ENCODE measurements at regions not wholly inside any gene's neighbourhood (a gene's known extent, or its start where the extent isn't known, plus 50 kb on each side); places are given as distances from the start of the nearest gene placed in this dataset.

DNA sequence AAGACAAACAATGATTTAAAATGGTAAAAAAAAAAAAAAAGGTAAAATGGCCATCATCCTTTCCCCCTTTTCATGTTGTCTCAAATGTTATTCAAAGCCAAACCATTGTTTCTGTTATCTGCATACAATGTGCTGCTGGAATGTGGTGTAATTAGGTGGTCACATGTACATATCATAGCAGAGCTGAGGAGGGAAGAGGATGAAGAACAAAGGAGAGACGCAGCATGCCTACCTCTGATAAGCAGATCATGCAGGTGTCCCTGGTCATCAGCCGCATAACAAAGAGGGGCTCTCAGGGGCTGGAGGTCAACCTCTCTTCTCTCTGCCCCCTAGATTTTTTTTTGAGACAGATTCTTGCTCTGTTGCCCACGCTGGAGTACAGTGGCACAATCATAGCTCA lies 141.0 kb downstream of the CARTPT start:
- H3K9me3 ChIP-seq (ENCODE audit: control insufficient read depth in 4 of 4, low read length in 3 of 4), result peaks cover 0 to 20% (median 2%) of the 10 kb centered on the region in 4 donors
- no peaks in the 10 kb centered on the region for H3K4me1 ChIP-seq (ENCODE audit: control insufficient read depth in 4 of 4, insufficient read depth in 4 of 4, low read length in 3 of 4)
- 69% methylated on average over 3 of the region's 3 CpGs for WGBS
- no peak for DNase-seq (ENCODE audit: low spot score)
- H3K4me3 ChIP-seq (ENCODE audit: low read depth in 1 of 3, low read length in 3 of 3), result no peak overlapping the region
- H3K9ac ChIP-seq (ENCODE audit: low read depth in 1 of 2, low read length in 2 of 2), result no peak overlapping the region
- TF ChIP-seq FOXA2 (IDR thresholded peaks at IDR 0.05) (no peak), HNF4G (IDR thresholded peaks at IDR 0.05) (no peak), RXRA (IDR thresholded peaks at IDR 0.05) (no peak), SP1 (IDR thresholded peaks at IDR 0.05) (no peak)
- TF ChIP-seq, protein P1, sequence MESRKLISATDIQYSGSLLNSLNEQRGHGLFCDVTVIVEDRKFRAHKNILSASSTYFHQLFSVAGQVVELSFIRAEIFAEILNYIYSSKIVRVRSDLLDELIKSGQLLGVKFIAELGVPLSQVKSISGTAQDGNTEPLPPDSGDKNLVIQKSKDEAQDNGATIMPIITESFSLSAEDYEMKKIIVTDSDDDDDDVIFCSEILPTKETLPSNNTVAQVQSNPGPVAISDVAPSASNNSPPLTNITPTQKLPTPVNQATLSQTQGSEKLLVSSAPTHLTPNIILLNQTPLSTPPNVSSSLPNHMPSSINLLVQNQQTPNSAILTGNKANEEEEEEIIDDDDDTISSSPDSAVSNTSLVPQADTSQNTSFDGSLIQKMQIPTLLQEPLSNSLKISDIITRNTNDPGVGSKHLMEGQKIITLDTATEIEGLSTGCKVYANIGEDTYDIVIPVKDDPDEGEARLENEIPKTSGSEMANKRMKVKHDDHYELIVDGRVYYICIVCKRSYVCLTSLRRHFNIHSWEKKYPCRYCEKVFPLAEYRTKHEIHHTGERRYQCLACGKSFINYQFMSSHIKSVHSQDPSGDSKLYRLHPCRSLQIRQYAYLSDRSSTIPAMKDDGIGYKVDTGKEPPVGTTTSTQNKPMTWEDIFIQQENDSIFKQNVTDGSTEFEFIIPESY (IDR thresholded peaks at IDR 0.05), result no peak
- H3K36me3 ChIP-seq (ENCODE audit: control insufficient read depth in 4 of 4, insufficient read depth in 3 of 4, low read depth in 1 of 4, low read length in 3 of 4), result no peaks in the 10 kb centered on the region
- H3K27me3 ChIP-seq (ENCODE audit: control insufficient read depth in 4 of 4, insufficient read depth in 4 of 4, low read length in 3 of 4), result peaks cover 0 to under 1% (median 0%) of the 10 kb centered on the region in 4 donors
- H3K27ac ChIP-seq (ENCODE audit: low read depth in 1 of 2, low read length in 2 of 2), result no peak overlapping the region

DNA sequence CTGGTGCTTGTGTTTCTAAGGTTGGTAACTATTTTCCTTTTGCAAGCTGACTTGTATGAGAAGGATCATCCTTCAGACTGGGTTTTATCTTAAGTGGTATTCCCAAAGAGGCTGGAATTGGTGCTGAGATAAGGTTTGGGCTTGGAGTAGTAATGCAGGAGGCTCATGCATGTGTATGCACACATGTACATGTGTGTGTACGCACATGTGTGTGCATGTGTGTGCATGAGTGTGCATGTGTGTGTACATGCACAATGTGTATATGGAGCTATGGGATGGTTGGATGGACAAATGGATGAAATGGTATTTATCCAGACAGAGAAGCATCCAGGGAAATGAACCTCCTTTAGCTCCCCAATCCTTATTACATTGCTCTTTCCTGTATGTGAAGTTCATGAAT lies 142.6 kb downstream of the CARTPT start:
- DNase-seq (ENCODE audit: low spot score), result no peak
- TF ChIP-seq, protein P2, sequence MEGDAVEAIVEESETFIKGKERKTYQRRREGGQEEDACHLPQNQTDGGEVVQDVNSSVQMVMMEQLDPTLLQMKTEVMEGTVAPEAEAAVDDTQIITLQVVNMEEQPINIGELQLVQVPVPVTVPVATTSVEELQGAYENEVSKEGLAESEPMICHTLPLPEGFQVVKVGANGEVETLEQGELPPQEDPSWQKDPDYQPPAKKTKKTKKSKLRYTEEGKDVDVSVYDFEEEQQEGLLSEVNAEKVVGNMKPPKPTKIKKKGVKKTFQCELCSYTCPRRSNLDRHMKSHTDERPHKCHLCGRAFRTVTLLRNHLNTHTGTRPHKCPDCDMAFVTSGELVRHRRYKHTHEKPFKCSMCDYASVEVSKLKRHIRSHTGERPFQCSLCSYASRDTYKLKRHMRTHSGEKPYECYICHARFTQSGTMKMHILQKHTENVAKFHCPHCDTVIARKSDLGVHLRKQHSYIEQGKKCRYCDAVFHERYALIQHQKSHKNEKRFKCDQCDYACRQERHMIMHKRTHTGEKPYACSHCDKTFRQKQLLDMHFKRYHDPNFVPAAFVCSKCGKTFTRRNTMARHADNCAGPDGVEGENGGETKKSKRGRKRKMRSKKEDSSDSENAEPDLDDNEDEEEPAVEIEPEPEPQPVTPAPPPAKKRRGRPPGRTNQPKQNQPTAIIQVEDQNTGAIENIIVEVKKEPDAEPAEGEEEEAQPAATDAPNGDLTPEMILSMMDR (IDR thresholded peaks at IDR 0.05; ENCODE audit: low read depth, low read length, missing input control), result no peak
- H3K36me3 ChIP-seq (ENCODE audit: control insufficient read depth in 4 of 4, insufficient read depth in 3 of 4, low read depth in 1 of 4, low read length in 3 of 4), result no peaks in the 10 kb centered on the region
- H3K9ac ChIP-seq (ENCODE audit: low read depth in 1 of 2, low read length in 2 of 2), result no peak overlapping the region
- no peaks in the 10 kb centered on the region for H3K4me1 ChIP-seq (ENCODE audit: control insufficient read depth in 4 of 4, insufficient read depth in 4 of 4, low read length in 3 of 4)
- H3K4me3 ChIP-seq (ENCODE audit: low read depth in 1 of 3, low read length in 3 of 3), result no peak overlapping the region
- H3K27me3 ChIP-seq (ENCODE audit: control insufficient read depth in 4 of 4, insufficient read depth in 4 of 4, low read length in 3 of 4), result peaks cover 0 to 2% (median 0%) of the 10 kb centered on the region in 4 donors
- peaks cover 0 to 20% (median 2%) of the 10 kb centered on the region in 4 donors for H3K9me3 ChIP-seq (ENCODE audit: control insufficient read depth in 4 of 4, low read length in 3 of 4)
- WGBS, result 0% methylated on average over 1 of the region's 1 CpG
- no peak overlapping the region for H3K27ac ChIP-seq (ENCODE audit: low read depth in 1 of 2, low read length in 2 of 2)

DNA sequence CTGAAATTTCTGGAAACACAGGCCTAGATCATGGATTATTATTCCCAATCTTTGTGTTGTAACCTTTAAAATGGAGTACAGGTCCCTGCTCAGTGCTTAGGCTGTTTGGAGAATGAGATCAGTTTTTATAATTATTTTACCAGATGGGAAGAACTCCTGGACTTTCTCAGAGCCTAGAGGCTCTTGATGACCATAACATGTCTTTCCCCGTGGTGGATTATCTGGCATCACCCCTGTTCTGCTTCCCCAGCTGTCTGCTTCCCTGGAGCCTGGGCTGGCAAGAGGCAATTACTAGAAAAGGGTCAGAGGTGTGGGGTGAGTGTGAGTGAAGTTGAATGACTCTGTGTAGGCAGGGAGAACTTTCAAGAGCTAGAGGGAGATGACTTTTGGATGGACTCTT lies 143.0 kb downstream of the CARTPT start:
- DNase-seq (ENCODE audit: low spot score), result no peak
- TF ChIP-seq, protein P3, sequence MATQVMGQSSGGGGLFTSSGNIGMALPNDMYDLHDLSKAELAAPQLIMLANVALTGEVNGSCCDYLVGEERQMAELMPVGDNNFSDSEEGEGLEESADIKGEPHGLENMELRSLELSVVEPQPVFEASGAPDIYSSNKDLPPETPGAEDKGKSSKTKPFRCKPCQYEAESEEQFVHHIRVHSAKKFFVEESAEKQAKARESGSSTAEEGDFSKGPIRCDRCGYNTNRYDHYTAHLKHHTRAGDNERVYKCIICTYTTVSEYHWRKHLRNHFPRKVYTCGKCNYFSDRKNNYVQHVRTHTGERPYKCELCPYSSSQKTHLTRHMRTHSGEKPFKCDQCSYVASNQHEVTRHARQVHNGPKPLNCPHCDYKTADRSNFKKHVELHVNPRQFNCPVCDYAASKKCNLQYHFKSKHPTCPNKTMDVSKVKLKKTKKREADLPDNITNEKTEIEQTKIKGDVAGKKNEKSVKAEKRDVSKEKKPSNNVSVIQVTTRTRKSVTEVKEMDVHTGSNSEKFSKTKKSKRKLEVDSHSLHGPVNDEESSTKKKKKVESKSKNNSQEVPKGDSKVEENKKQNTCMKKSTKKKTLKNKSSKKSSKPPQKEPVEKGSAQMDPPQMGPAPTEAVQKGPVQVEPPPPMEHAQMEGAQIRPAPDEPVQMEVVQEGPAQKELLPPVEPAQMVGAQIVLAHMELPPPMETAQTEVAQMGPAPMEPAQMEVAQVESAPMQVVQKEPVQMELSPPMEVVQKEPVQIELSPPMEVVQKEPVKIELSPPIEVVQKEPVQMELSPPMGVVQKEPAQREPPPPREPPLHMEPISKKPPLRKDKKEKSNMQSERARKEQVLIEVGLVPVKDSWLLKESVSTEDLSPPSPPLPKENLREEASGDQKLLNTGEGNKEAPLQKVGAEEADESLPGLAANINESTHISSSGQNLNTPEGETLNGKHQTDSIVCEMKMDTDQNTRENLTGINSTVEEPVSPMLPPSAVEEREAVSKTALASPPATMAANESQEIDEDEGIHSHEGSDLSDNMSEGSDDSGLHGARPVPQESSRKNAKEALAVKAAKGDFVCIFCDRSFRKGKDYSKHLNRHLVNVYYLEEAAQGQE (IDR thresholded peaks at IDR 0.05), result no peak
- TF ChIP-seq NR2F2 (IDR thresholded peaks at IDR 0.05), result no peak
- TF ChIP-seq RXRA (IDR thresholded peaks at IDR 0.05), result no peak
- no peak for TF ChIP-seq HNF4A (conservative IDR thresholded peaks at IDR 0.05)
- no peak for TF ChIP-seq HNF4G (IDR thresholded peaks at IDR 0.05)
- no peak for TF ChIP-seq GABPA (IDR thresholded peaks at IDR 0.05 in 1 of 2, conservative IDR thresholded peaks at IDR 0.05 in 1 of 2)
- no peak for TF ChIP-seq EGR1 (IDR thresholded peaks at IDR 0.05; ENCODE audit: low read depth in 2 of 2)
- TF ChIP-seq, protein P2 (IDR thresholded peaks at IDR 0.05; ENCODE audit: low read depth, low read length, missing input control), result no peak
- Histone ChIP-seq H3K27me3 (ENCODE audit: control insufficient read depth in 4 of 4, insufficient read depth in 4 of 4, low read length in 3 of 4) (peaks cover 0 to 2% (median 0%) of the 10 kb centered on the region in 4 donors), H3K4me3 (ENCODE audit: low read depth in 1 of 3, low read length in 3 of 3) (no peak overlapping the region), H3K27ac (ENCODE audit: low read depth in 1 of 2, low read length in 2 of 2) (no peak overlapping the region), H3K9ac (ENCODE audit: low read depth in 1 of 2, low read length in 2 of 2) (no peak overlapping the region), H3K9me3 (ENCODE audit: control insufficient read depth in 4 of 4, low read length in 3 of 4) (peaks cover 0 to 20% (median 2%) of the 10 kb centered on the region in 4 donors), H3K36me3 (ENCODE audit: control insufficient read depth in 4 of 4, insufficient read depth in 3 of 4, low read depth in 1 of 4, low read length in 3 of 4) (no peaks in the 10 kb centered on the region), H3K4me1 (ENCODE audit: control insufficient read depth in 4 of 4, insufficient read depth in 4 of 4, low read length in 3 of 4) (no peaks in the 10 kb centered on the region)
- 68% methylated on average over 1 of the region's 1 CpG for WGBS
